HepG2 (cell line): ENCODE measurements at regions not wholly inside any gene's neighbourhood (a gene's known extent, or its start where the extent isn't known, plus 50 kb on each side); places are given as distances from the start of the nearest gene placed in this dataset.

ENCODE experiments used
- FOXK2 ChIP-seq: fragments of 450-650 bp; IDR thresholded peaks from 2 replicates; pipeline ENCODE4 v1.6.1; 2016
- NFAT5 ChIP-seq: sonication (generic); formaldehyde crosslinking; IDR thresholded peaks from 2 replicates; pipeline ENCODE4 v1.4.0; 2020; ENCODE audit warnings: missing genetic modification reagents
- ZNF407 ChIP-seq: sonication (generic); formaldehyde crosslinking; IDR thresholded peaks from one replicate; pipeline ENCODE4 v1.5.1; 2020; ENCODE audit warnings: mild to moderate bottlenecking, missing genetic modification reagents; ENCODE audit errors: not compliant biosample characterization
- ZNF614 ChIP-seq: IDR thresholded peaks from 2 replicates; pipeline ENCODE4 v1.6.1; 2018; ENCODE audit warnings: missing biosample characterization, missing genetic modification reagents, inconsistent platforms, borderline replicate concordance

GRCh38 chr9:73773896-73774295 is 622.2 kb downstream of the ANXA1 start (continued):
- TF ChIP-seq NFAT5 (CRISPR knock-in tag) (no peak), ZNF407 (CRISPR knock-in tag) (no peak), ZNF614 (no peak), FOXK2 (no peak)
